Progenitor cell of endocrine pancreas (in vitro differentiated cells): ENCODE measurements at regions not wholly inside any gene's neighbourhood (a gene's known extent, or its start where the extent isn't known, plus 50 kb on each side); places are given as distances from the start of the nearest gene placed in this dataset.

Experiments used
- DNase-seq: peaks from one replicate; pipeline ENCODE4 v3.0.0; 2021; ENCODE audit warnings: low spot score; ENCODE audit not compliant: unreplicated experiment
- H3K27ac Mint-ChIP-seq: 2 replicates; pipeline ENCODE4 v1.8.0; 2021; ENCODE audit warnings: mild to moderate bottlenecking, moderate library complexity, mixed read lengths
- H3K27me3 Mint-ChIP-seq: 2 replicates; pipeline ENCODE4 v1.8.0; 2021; ENCODE audit warnings: mixed read lengths
- H3K36me3 Mint-ChIP-seq: 2 replicates; pipeline ENCODE4 v1.8.0; 2022; ENCODE audit warnings: mixed read lengths; ENCODE audit not compliant: insufficient read depth
- H3K4me1 Mint-ChIP-seq: 2 replicates; pipeline ENCODE4 v1.8.0; 2021; ENCODE audit warnings: low read depth, mixed read lengths
- H3K4me3 Mint-ChIP-seq: 2 replicates; pipeline ENCODE4 v1.8.0; 2021; ENCODE audit warnings: low read depth, mild to moderate bottlenecking, moderate library complexity, mixed read lengths
- H3K9me3 Mint-ChIP-seq: 2 replicates; pipeline ENCODE4 v1.8.0; 2021; ENCODE audit warnings: low read depth, mixed read lengths
- CTCF ChIP-seq: fragments of 200-600 bp; sonication (generic); IDR thresholded peaks from one replicate; pipeline ENCODE4 v1.5.0; 2021; ENCODE audit warnings: antibody characterized with exemption, mild to moderate bottlenecking; ENCODE audit not compliant: unreplicated experiment

DNA sequence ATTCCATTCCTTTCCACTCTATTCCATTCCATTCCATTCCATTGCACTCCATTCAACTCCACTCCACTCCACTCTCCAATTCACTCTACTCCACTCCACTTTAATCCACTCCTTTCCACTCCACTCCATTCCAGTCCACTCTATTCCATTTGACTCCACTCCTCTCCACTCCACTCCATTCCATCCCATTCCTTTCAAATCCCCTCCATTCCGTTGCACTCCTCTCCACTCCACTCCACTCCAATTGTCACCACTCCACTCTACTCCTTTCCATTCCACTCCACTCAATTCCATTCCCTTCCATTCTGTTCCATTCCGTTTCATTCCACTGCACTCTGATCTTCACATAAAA lies 2563.7 kb upstream of the TPTE start:
- Mint-ChIP-seq H3K9me3 (peaks cover 36% of the 10 kb centered on the region), H3K27ac (no peak overlapping the region), H3K36me3 (peaks cover 30% of the 10 kb centered on the region), H3K4me3 (no peak overlapping the region), H3K27me3 (no peaks in the 10 kb centered on the region), H3K4me1 (no peaks in the 10 kb centered on the region)
- DNase-seq, result no peak
- no peak for TF ChIP-seq CTCF
